NCI-H748 (cell line): ENCODE measurements at regions not wholly inside any gene's neighbourhood (a gene's known extent, or its start where the extent isn't known, plus 50 kb on each side); places are given as distances from the start of the nearest gene placed in this dataset.

Source experiments
- DNase-seq: peaks from one replicate; lab custom pipeline; 2025; ENCODE audit not compliant: unreplicated experiment; lab: John Stamatoyannopoulos, UW

GRCh38 chr19:30209617-30210600 is 162.3 kb upstream of the ZNF536 start:
- DNase-seq: no peak

GRCh38 chr19:30212574-30212973 is 159.6 kb upstream of the ZNF536 start:
- DNase-seq: no peak

- no peak for DNase-seq
Observed at GRCh38 chr19:30214651-30215051, 157.5 kb upstream of the ZNF536 start.

DNA sequence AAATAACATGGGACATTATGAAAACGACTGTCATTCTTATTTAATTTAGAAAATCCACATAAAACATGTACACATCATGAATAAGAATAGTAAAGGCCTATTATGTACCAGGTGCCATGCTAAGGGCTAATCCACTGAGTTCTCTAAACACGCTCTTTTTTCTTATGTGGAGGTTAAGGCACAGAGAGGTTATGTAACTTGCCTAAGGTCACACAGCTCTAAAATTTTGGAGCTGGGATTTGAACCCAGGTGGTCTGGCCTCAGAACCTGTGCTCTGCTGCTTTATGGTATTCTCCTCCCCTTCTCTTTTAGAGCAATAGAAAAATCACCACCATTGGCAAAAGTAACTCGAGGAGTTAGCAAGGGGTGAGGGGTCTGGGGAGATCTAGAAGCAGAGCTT is 156.9 kb upstream of the ZNF536 start:
- DNase-seq: no peak

DNA sequence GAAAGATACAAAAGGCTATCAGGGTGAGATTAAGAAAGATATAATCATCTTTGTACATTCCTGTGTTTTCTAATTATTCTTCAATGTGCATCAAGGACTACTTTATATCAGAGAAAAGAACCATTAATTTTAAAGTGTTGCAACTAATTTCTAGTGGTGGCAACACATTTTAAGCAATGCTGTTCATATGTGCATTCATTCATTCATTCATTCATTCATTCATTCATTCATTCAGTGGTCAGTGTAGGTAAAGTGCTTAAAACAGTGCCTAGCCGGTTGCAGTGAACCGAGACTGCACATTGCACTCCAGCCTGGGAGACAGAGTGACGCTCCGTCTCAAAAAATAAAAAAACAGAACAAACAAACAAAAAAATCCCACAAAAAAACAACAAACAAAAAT is 155.7 kb upstream of the ZNF536 start:
- DNase-seq: no peak

DNA sequence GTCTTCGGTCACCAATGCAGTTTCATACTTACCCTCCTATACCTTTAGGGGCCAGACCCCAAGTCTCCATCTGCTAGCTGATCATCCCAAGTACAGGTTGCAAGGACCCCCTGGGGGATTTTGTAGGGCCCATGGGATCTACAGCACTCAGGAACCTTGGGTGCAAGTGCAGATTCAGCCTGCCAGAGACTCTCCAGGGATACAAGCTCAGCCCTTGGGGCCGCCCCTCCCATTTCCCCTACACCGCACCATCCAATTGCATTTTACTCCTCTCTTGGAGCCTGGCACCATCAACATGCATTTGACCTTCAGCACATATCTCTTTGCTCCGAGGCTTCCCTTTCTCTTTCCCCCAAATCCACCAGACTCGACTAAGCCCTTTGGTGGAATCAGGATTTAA is 154.7 kb upstream of the ZNF536 start:
- no peak for DNase-seq

- no peak for DNase-seq
Observed at GRCh38 chr19:30219702-30220101, 152.5 kb upstream of the ZNF536 start.

DNA sequence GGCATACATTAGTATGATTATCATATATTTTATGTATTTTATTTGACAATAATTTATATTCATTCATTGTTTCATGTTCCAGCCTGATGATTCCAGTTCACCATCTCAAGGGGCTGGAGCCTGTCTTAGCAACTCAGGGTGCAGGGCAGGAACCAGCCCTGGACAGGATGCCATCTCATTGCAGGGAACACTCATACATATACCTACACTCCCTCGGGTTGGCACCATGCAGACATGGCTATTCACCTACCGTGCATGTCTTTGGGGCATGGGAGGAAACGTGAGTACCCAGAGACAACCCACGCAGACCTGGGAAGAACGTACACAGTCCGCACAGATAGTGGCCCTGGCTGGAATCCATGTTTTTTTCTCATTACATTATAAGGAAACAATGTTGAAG is 151.0 kb upstream of the ZNF536 start:
- no peak for DNase-seq

DNA sequence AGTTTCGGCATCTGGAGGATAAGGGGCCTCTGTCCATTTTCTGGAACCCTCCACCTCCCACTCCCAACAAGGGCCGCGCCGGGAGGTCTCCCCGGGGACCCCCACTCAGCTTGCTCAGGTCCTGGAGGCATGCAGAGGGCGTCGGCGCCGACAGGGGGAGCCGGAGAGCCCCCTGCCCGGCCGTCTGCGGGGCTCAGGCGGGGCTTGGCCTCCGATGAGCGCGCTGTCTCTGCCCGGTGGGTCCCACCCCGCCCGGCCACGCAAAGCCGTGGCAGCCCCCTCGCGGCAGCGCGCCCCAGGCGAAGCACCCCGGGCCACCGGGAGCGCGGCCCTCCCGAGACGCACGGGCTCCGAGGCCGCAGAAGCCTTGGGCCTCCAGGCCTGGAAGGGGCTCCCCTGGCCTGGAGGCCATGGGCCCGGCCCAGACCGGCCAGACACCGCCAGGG is 149.7 kb upstream of the ZNF536 start:
- DNase-seq: no peak

DNA sequence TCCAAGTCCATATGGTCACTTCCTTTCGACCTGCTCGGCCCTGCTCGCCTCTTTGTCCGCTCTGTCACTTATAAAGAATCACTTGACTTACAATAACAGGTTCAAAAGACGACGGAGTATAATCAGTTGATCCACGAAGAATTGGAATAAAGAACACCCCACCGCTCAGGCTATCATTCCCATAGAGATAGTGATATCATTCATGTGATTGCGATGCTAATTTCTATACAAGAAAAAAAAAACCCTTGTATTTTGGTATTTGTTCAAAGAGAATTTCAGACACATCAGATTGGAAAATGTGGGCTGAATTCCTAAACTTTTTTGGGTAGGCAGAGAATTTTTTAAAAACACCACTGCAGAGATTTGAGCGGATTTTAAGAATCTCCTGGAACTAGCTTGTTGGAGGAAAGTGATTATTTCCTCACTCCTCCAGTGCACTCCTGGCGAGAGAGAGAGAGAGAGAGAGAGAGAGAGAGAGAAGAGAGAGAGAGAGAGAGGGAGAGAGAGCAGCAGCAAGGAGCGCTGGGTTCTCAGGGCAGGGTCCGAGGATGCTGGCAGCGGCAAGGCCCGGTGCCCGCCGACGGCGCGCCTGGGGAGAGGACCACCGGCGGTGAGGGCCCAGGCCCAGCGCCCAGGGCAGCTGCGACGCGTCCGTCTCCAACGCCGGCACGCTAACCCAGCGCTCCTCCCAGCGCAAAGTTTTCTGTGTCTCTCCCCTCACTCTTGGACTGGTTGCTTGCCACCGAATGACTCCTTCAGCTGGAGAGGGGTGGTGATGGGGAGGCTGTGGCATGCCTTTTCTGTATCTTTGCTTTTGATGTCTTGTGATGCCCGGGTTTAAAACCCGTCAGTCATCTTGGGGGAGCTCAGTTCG is 149.0 kb upstream of the ZNF536 start:
- DNase-seq: no peak

GRCh38 chr19:30223866-30224688 is 148.1 kb upstream of the ZNF536 start:
- no peak for DNase-seq

DNA sequence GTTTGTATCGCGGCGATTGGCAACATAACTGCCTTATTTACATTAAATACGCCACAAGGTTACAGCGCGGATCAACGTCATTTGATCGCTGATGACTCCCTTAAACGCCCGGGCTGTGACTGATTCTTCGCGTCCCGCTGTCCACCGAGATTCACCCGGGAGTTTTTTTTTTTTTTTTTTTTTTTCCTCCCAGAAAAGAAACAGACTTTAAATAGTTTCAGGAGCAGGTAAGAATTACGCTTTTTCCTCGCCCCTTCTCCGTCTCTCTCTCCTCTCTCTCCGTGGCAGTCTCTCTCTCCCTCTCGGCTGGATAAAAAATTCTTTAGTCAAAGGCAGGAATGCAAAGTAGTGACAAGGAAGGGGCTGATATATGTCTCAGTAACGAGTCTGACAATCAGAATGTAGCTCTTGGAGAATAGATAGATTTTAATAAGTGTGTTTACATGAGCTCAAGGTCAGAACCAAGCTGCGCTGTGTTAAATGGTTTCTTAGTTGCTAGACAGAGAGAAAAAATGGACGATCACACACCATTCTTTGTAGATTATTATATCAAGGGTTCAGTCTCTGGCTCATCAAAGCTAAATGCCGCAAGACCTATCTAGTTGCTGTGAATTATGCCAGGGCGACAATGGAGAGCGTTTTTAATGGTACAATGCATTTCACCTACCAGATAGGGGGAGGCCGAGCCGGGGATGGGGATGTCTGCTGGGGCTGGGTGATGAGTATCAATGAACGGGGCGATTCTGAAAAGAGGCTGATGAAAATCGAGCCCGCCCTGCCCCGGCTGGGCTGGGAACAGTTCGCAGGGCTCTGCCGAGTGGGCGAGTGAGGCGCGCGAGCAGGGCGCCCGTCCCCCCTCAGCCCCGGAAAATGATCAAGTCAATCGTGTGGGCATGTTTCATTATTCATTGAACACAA is 147.2 kb upstream of the ZNF536 start:
- peak; percentile 84 for DNase-seq

DNA sequence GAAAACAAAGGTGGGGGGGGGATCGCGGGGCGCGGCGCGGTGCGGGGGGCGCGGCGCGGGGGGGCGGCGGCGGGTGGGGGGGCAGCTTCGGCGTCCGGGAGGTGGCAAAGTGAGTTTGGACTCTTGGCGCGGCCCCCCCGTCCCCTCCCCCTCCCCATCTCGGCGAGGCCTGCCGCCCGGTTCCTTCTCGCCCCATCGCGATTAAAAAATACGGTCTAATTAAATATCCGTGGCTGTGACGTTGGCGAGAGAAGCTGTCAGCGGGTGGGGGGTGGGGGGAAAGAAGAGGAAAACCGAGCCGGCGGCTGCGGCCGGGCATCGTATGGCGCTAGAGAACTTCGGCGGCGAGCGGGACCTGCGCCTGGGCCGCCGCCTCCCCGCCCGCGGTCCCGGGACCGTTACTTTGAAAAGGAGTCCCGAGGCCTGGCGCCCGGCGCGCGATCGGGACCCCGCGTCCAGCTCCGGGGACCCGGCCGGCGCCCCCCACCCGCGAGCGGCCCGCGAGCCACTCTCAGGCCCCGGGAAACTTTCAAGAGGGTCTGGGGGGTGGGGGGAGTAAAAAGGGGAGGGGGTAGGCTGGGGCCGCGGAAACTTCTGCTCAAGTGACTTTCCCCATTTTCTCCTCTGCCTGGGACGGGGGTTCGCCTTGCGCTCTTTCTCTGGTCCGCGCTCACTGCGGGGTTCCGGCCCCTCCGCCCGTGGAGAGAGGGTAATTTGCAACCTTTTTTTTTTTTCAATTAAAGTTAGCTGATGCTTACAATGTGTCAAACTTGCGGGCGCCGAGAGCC is 146.3 kb upstream of the ZNF536 start:
- peak; percentile 37 for DNase-seq

DNA sequence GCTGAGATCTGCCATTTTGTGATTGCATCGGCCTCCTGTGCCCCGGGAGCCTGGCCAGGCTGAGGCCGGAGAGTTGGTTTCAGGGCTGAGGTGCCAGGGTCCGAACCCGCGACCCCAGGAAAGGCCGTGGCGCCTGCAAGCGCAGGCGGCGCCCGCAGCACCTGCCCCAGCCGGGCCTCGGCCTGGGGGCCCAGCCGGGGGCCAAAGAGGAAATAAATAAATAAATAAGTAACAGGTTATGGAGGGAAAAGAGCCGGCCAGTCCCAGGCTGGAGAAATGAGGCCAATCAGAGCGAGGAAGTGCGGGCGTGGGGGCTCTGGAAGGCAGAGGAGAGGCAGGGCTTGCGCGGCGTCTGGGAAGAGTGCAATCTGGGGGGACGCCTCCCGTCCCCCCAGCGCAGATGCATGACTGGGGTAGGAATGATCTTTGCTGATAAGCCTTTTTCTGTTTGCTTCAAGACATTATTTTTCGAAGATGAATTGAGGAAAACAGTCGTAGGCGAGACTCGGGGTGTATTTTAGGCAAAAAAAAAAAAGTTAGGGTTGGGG is 145.6 kb upstream of the ZNF536 start:
- DNase-seq: peak; percentile 73

DNA sequence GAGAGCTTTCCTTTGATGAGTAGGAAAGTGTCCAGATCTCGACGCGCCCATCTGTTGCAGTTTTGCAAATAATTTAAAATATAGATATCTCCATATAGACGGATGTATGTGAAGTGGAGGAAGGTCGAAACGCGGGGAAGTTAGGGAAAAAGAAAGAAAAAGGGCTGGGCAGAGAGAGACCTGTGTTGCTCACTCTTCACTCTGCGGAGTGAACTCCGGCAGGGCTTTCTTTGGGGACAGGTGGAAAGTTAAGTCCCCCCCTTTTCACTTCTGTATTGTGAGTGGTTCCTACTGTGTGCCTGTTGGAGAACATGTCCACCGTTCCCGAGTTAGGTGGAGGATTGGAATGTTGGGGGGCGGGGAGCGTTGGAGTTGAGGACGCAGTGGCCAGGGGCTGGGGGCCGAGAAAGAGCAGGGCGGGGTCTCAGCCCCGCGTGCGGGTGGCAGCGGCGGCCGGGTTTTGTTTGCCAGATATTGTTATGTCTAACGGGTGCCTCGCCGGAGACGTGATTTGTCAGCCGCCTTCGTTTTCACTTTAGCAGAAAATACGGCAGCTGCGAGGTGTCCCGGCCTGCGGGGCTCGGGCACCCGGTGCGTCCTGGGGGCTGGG is 145.1 kb upstream of the ZNF536 start:
- DNase-seq: peak; percentile 83

DNA sequence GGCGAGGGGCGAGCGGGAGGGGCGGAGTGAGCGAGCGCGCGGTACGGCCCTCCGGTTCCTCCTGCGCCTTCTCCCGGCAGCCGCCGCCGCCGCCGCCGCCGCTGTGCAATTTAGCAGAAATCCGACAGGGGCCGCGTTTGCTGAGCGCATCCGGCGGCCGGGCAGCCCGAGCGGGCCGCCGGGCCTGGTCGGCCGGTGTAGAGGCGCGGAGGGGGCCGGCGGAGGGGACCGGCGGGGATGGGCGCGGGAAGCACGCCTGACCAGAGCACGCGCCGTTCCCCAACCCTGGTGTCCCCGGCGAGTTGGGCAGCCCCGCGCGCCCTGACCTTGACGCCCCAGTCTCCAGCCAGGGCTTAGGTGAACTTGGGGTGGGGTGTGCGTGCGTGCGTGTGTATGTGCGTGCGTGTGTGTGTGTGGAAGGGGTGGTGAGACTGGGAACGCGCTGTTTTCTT is 144.5 kb upstream of the ZNF536 start:
- peak; percentile 89 for DNase-seq

- peak; percentile 59 for DNase-seq
Observed at GRCh38 chr19:30228113-30228834, 143.9 kb upstream of the ZNF536 start.
